GM12874 (cell line): ENCODE measurements at regions not wholly inside any gene's neighbourhood (a gene's known extent, or its start where the extent isn't known, plus 50 kb on each side); places are given as distances from the start of the nearest gene placed in this dataset.

ENCODE experiments used
- CTCF ChIP-seq: IDR thresholded peaks from 2 replicates; pipeline ENCODE4 v1.5.1; 2011; ENCODE audit warnings: low read depth, mild to moderate bottlenecking, control low read depth, low read length, moderate library complexity; ENCODE audit not compliant: insufficient read depth

- no peak for TF ChIP-seq CTCF
These were observed 1226.5 kb downstream of the GALC start for GRCh38 chr14:86766469-86766868.

GRCh38 chr14:86761611-86762010 lies 1231.4 kb downstream of the GALC start:
- TF ChIP-seq CTCF = no peak

GRCh38 chr14:86756521-86757190 lies 1226.7 kb downstream of the FLRT2 start:
- no peak for TF ChIP-seq CTCF

GRCh38 chr14:86739761-86740160 lies 1209.8 kb downstream of the FLRT2 start:
- no peak for TF ChIP-seq CTCF

- no peak for TF ChIP-seq CTCF
These were observed 1193.3 kb downstream of the FLRT2 start for GRCh38 chr14:86723254-86723624.

- no peak for TF ChIP-seq CTCF
These were observed 1192.8 kb downstream of the FLRT2 start for GRCh38 chr14:86722612-86723253.

GRCh38 chr14:86714575-86714974 lies 1184.6 kb downstream of the FLRT2 start:
- no peak for TF ChIP-seq CTCF

GRCh38 chr14:86714153-86714552 lies 1184.2 kb downstream of the FLRT2 start:
- no peak for TF ChIP-seq CTCF
